22Rv1 (cell line): ENCODE measurements at regions not wholly inside any gene's neighbourhood (a gene's known extent, or its start where the extent isn't known, plus 50 kb on each side); places are given as distances from the start of the nearest gene placed in this dataset.

ENCODE experiments used
- CTCF ChIP-seq: fragments of 450-650 bp; IDR thresholded peaks from 2 replicates; pipeline ENCODE4 v1.5.1; 2017; ENCODE audit warnings: mild to moderate bottlenecking
- ZFX ChIP-seq: fragments of 450-650 bp; IDR thresholded peaks from 2 replicates; pipeline ENCODE4 v1.6.1; 2017; ENCODE audit warnings: antibody characterized with exemption, borderline replicate concordance

- TF ChIP-seq CTCF: no peak
- TF ChIP-seq ZFX: no peak
These were observed 467.0 kb upstream of the GOT2 start for GRCh38 chr16:59201160-59201559.
